NT2/D1 (cell line): ENCODE measurements at regions not wholly inside any gene's neighbourhood (a gene's known extent, or its start where the extent isn't known, plus 50 kb on each side); places are given as distances from the start of the nearest gene placed in this dataset.

Experiments used
- DNase-seq: peaks from one replicate; pipeline ENCODE4 v3.0.0-alpha.2; 2011; ENCODE audit warnings: low read depth, low spot score
- H3K27me3 ChIP-seq: 2 replicates; pipeline ENCODE4 v1.6.0; 2011; ENCODE audit warnings: mild to moderate bottlenecking; ENCODE audit not compliant: insufficient read length, insufficient read depth
- H3K36me3 ChIP-seq: 2 replicates; pipeline ENCODE4 v1.6.1; 2011; ENCODE audit warnings: mild to moderate bottlenecking, low read length, mixed read lengths; ENCODE audit not compliant: insufficient read depth, insufficient read length
- H3K4me1 ChIP-seq: 2 replicates; pipeline ENCODE4 v1.5.1; 2011; ENCODE audit not compliant: insufficient read depth, insufficient read length
- H3K4me3 ChIP-seq: 2 replicates; pipeline ENCODE4 v1.5.1; 2011; ENCODE audit warnings: low read depth; ENCODE audit not compliant: insufficient read length
- H3K9ac ChIP-seq: 2 replicates; pipeline ENCODE4 v1.6.0; 2011; ENCODE audit warnings: low read depth; ENCODE audit not compliant: insufficient read length
- H3K9me3 ChIP-seq: 2 replicates; pipeline ENCODE4 v1.5.1; 2011; ENCODE audit warnings: mild to moderate bottlenecking, low read length; ENCODE audit not compliant: insufficient read depth
- SUZ12 ChIP-seq: IDR thresholded peaks from 2 replicates; pipeline ENCODE4 v1.6.1; 2011; ENCODE audit not compliant: insufficient read length, insufficient read depth; ENCODE audit errors: extremely low read depth
- YY1 ChIP-seq: IDR thresholded peaks from 2 replicates; pipeline ENCODE4 v1.6.1; 2011; ENCODE audit not compliant: insufficient read length, insufficient read depth
- ZNF274 ChIP-seq: IDR thresholded peaks from 2 replicates; pipeline ENCODE4 v1.6.1; 2011; ENCODE audit warnings: mild to moderate bottlenecking, low read depth, low read length

GRCh38 chr2:66753660-66754059 is 318.7 kb downstream of the MEIS1 start:
- H3K36me3 ChIP-seq = no peaks in the 10 kb centered on the region
- TF ChIP-seq SUZ12 (no peak), ZNF274 (no peak), YY1 (no peak)
- no peaks in the 10 kb centered on the region for H3K9me3 ChIP-seq
- H3K4me3 ChIP-seq = no peak overlapping the region
- H3K4me1 ChIP-seq = no peaks in the 10 kb centered on the region
- no peak overlapping the region for H3K9ac ChIP-seq
- no peaks in the 10 kb centered on the region for H3K27me3 ChIP-seq
- no peak for DNase-seq

DNA sequence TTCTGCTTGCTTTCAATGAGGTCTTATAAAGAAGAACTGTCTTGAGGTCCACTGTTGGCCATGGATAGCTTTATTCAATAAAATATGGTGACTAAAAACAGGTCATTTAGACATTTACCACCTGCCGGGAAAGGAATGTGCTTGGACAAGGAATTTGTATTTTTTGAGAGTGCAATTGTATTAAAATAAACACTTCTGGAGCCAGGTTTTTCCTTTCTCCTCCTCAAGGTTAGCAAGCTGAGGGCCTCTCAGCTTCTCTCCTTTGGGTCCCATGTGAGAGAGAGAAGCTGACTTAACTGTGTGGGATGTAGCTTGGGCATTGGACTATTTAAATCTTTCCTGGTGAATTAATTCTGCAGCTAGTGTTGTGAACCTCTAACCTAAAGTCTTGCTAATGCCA is 321.0 kb downstream of the MEIS1 start:
- TF ChIP-seq SUZ12 = no peak
- TF ChIP-seq ZNF274 = no peak
- TF ChIP-seq YY1 = no peak
- Histone ChIP-seq H3K9ac (no peak overlapping the region), H3K4me1 (no peaks in the 10 kb centered on the region), H3K4me3 (no peak overlapping the region), H3K9me3 (no peaks in the 10 kb centered on the region), H3K27me3 (no peaks in the 10 kb centered on the region), H3K36me3 (no peaks in the 10 kb centered on the region)
- DNase-seq = no peak

- Histone ChIP-seq H3K27me3 (no peaks in the 10 kb centered on the region), H3K9me3 (no peaks in the 10 kb centered on the region), H3K4me3 (no peak overlapping the region), H3K36me3 (no peaks in the 10 kb centered on the region), H3K9ac (no peak overlapping the region), H3K4me1 (no peaks in the 10 kb centered on the region)
- TF ChIP-seq SUZ12 = no peak
- TF ChIP-seq ZNF274 = no peak
- no peak for TF ChIP-seq YY1
- DNase-seq = no peak
Measured at GRCh38 chr2:66761826-66762225, 326.9 kb downstream of the MEIS1 start.

DNA sequence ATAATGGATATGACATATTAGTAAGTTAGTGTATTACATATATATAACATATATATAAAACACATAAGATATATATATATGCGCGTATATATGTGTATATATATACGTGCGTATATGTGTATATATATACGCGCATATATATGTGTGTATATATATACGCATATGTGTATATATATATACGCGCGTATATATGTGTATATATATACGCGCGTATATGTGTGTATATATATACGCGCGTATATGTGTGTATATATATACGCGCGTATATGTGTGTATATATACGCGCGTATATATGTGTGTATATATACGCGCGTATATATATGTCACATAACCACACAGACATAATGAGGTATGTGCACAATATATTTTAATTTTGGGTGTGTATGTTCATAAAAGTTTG is 327.8 kb downstream of the MEIS1 start:
- no peak for TF ChIP-seq SUZ12
- no peak for TF ChIP-seq YY1
- no peak for TF ChIP-seq ZNF274
- no peak overlapping the region for H3K9ac ChIP-seq
- H3K27me3 ChIP-seq = no peaks in the 10 kb centered on the region
- H3K4me1 ChIP-seq = no peaks in the 10 kb centered on the region
- H3K4me3 ChIP-seq = no peak overlapping the region
- H3K9me3 ChIP-seq = no peaks in the 10 kb centered on the region
- DNase-seq = no peak
- no peaks in the 10 kb centered on the region for H3K36me3 ChIP-seq

DNA sequence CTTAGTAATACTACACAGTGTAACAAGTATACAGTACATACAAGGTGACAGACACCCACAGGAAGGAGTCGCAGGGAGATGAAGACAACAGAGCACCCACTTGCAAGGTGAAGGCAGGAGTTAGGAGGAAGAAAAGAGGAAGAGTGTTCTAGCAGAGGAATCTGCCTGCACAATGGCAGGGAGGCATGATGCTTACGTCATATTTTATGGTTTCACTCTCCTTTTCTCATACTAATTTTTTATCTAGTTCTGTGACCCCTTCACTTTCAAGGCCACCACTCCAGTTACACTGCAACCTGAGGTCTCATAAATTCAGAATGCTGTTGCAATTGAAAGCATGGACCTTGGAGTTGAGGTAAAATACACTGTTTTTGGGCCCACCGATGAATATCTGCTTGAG is 331.7 kb downstream of the MEIS1 start:
- DNase-seq = no peak
- Histone ChIP-seq H3K27me3 (no peaks in the 10 kb centered on the region), H3K9me3 (no peaks in the 10 kb centered on the region), H3K4me3 (no peak overlapping the region), H3K9ac (no peak overlapping the region), H3K36me3 (no peaks in the 10 kb centered on the region), H3K4me1 (no peaks in the 10 kb centered on the region)
- TF ChIP-seq SUZ12 (no peak), YY1 (no peak)

DNA sequence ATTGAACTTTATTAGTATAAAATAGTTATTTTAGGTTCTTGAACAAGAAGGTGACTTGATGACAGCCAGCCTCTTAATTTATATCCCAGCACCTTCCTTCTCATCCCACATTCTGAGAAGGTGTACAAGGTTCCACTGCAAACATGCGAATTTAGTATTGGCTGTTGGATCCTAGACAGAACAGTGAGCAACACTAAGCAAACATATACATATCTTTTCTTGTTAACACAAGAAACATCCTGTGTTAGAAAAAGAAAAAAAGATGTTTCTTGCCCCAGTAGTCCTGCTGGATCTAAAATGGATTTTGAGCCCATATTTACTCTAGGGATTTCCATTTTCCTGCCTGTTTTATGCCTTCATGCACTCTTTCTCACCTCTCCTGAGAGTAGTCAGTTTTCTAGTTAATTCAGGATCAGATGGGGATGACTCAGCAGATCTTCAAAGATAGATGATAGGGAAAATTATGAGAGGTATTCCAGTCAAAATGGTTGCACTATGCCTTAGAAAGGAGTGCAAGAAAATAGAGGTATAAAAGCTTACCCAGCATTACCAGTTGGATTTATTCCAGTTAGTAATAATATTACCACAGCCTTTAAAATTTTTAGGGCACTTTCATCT is 336.5 kb downstream of the MEIS1 start:
- DNase-seq = no peak
- TF ChIP-seq YY1 (no peak), SUZ12 (no peak), ZNF274 (no peak)

GRCh38 chr2:66772618-66773017 is 337.7 kb downstream of the MEIS1 start:
- no peaks in the 10 kb centered on the region for H3K27me3 ChIP-seq
- no peak for TF ChIP-seq YY1
- no peak for TF ChIP-seq SUZ12
- TF ChIP-seq ZNF274 = no peak
- DNase-seq = no peak
- H3K9me3 ChIP-seq = no peaks in the 10 kb centered on the region
- H3K9ac ChIP-seq = no peak overlapping the region
- H3K4me3 ChIP-seq = no peak overlapping the region
- H3K36me3 ChIP-seq = no peaks in the 10 kb centered on the region
- no peaks in the 10 kb centered on the region for H3K4me1 ChIP-seq

More for the DNA sequence above, 336.5 kb downstream of the MEIS1 start:
- H3K9me3 ChIP-seq = no peaks in the 10 kb centered on the region
- no peaks in the 10 kb centered on the region for H3K4me1 ChIP-seq
- H3K4me3 ChIP-seq = no peak overlapping the region
- no peaks in the 10 kb centered on the region for H3K36me3 ChIP-seq
- no peak overlapping the region for H3K9ac ChIP-seq
- no peaks in the 10 kb centered on the region for H3K27me3 ChIP-seq
